ENCODE measurements at regions not wholly inside any gene's neighbourhood (a gene's known extent, or its start where the extent isn't known, plus 50 kb on each side); places are given as distances from the start of the nearest gene placed in this dataset.
A peak's percentile ranks its signal among the peaks of the same experiment; 100 is the strongest.

- no peak for DNase-seq (ENCODE audit: low read depth in 2 of 2)
Measured at GRCh38 chr11:116301141-116301540, 471.6 kb downstream of the BUD13 start.

GRCh38 chr11:116300232-116300631 lies 472.6 kb downstream of the BUD13 start:
- DNase-seq (ENCODE audit: low read depth in 2 of 2): no peak

GRCh38 chr11:116294630-116295029 lies 478.2 kb downstream of the BUD13 start:
- no peak for DNase-seq (ENCODE audit: low read depth in 2 of 2)

- no peak for DNase-seq (ENCODE audit: low read depth in 2 of 2)
Measured at GRCh38 chr11:116287866-116288265, 484.9 kb downstream of the BUD13 start.

- no peak for DNase-seq (ENCODE audit: low read depth in 2 of 2)
Measured at GRCh38 chr11:116285026-116285425, 487.8 kb downstream of the BUD13 start.

GRCh38 chr11:116283300-116283699 lies 489.5 kb downstream of the BUD13 start:
- no peak for DNase-seq (ENCODE audit: low read depth in 2 of 2)

GRCh38 chr11:116282481-116282880 lies 490.3 kb downstream of the BUD13 start:
- DNase-seq (ENCODE audit: low read depth in 2 of 2): no peak

GRCh38 chr11:116281173-116282160 lies 491.3 kb downstream of the BUD13 start:
- DNase-seq (ENCODE audit: low read depth in 2 of 2): no peak

GRCh38 chr11:116279511-116279910 lies 493.3 kb downstream of the BUD13 start:
- no peak for DNase-seq (ENCODE audit: low read depth in 2 of 2)

GRCh38 chr11:116278076-116278475 lies 494.7 kb downstream of the BUD13 start:
- DNase-seq (ENCODE audit: low read depth in 2 of 2): no peak

- DNase-seq (ENCODE audit: low read depth in 2 of 2): peak; percentile 1 to 8
Measured at GRCh38 chr11:116276051-116277044, 496.4 kb downstream of the BUD13 start.

GRCh38 chr11:116275635-116276034 lies 497.2 kb downstream of the BUD13 start:
- no peak for DNase-seq (ENCODE audit: low read depth in 2 of 2)

- DNase-seq (ENCODE audit: low read depth in 2 of 2): no peak
Measured at GRCh38 chr11:116274521-116274920, 498.3 kb downstream of the BUD13 start.

- DNase-seq (ENCODE audit: low read depth in 2 of 2): no peak
Measured at GRCh38 chr11:116272181-116272789, 500.5 kb downstream of the BUD13 start.

- DNase-seq (ENCODE audit: low read depth in 2 of 2): no peak
Measured at GRCh38 chr11:116271479-116271878, 501.3 kb downstream of the BUD13 start.

- DNase-seq (ENCODE audit: low read depth in 2 of 2): no peak
Measured at GRCh38 chr11:116267146-116267545, 505.6 kb downstream of the BUD13 start.

- no peak for DNase-seq (ENCODE audit: low read depth in 2 of 2)
Measured at GRCh38 chr11:116263770-116264169, 509.0 kb downstream of the BUD13 start.

- DNase-seq (ENCODE audit: low read depth in 2 of 2): no peak
Measured at GRCh38 chr11:116263019-116263418, 509.8 kb downstream of the BUD13 start.

GRCh38 chr11:116262370-116262769 lies 510.4 kb downstream of the BUD13 start:
- DNase-seq (ENCODE audit: low read depth in 2 of 2): no peak

GRCh38 chr11:116261606-116262005 lies 511.2 kb downstream of the BUD13 start:
- no peak for DNase-seq (ENCODE audit: low read depth in 2 of 2)

- no peak for DNase-seq (ENCODE audit: low read depth in 2 of 2)
Measured at GRCh38 chr11:116258821-116259220, 514.0 kb downstream of the BUD13 start.

- no peak for DNase-seq (ENCODE audit: low read depth in 2 of 2)
Measured at GRCh38 chr11:116257883-116258282, 514.9 kb downstream of the BUD13 start.
